ENCODE measurements at regions not wholly inside any gene's neighbourhood (a gene's known extent, or its start where the extent isn't known, plus 50 kb on each side); places are given as distances from the start of the nearest gene placed in this dataset.

DNA sequence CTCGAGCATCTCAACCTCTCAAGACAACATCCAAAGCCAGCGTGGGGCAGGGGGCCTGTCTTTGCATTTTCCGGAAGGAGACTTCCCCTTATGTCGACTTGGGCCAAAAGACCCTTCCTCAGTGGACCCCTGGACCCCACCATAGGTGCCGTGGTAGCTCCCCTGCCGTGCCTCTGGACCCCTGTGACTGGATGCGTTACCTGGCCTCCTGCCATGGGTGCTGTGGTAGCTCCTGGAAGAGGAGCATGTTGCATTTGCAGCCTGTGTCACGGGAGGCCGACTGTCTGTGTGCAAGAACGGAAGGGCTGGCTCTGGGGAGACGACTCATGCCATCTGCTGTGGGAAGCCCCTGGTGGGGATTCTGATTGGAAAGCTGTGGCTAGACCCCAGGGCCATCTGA, 130.1 kb downstream of the FOXL1 start:
- no peak for DNase-seq (ENCODE audit: low spot score)
- intact Hi-C loops (cut with DNase I) = no loop called here

DNA sequence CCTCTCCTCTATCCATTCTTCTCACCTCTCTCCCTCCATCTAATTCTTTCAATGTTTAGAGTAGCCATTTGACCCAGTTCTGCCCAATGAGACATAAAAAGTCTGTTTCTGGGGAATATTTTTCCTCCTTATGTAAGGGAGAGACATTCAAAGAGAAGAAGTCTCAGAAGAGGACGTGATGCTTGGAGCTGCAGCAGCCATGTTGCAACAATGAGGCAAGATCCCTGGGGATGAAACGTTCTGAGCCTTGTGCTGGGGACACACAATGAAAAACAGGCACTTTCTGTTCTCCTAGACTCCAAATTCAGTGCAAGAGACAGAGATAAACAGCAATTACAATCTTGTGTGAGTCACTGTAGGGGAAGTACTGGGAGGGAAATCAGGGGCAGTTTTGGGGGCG, 130.8 kb downstream of the FOXL1 start:
- intact Hi-C loops (cut with DNase I) = no loop called here

DNA sequence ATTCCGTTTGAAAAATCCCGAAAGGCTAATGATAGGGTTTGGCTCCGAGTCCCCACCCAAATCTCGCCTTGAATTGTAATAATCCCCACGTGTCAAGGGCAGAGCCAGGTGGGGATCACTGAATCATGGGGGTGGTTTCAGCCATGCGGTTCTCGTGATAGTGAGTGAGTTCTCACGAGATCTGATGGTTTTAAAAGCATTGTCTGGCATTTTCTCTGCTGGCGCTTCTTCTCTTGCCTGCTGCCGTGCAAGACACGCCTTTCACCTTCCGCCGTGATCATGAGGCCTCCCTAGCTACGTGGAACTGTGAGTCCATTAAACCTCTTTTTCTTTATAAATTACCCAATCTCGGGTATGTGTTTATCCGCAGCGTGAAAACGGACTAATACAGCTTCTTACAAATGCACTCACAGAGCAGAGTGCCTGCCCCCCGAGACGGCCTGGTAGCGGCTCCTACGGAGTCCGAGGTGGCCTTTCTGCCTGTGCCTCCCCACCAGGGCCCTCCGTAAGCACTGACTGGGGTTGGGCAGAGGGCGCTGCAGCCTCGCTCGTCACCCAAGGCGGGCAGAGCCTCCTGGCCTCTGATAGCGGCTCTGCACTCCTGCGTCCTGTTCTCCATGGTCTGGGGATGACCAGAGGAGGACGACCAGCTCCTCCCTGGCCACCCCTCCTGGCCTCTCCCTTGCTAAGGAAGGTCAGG, 131.7 kb downstream of the FOXL1 start:
- intact Hi-C loops (cut with DNase I) = no loop called here
- no peak for DNase-seq (ENCODE audit: low spot score)

More for the DNA sequence above, 130.8 kb downstream of the FOXL1 start:
- DNase-seq (ENCODE audit: low spot score) = no peak

DNA sequence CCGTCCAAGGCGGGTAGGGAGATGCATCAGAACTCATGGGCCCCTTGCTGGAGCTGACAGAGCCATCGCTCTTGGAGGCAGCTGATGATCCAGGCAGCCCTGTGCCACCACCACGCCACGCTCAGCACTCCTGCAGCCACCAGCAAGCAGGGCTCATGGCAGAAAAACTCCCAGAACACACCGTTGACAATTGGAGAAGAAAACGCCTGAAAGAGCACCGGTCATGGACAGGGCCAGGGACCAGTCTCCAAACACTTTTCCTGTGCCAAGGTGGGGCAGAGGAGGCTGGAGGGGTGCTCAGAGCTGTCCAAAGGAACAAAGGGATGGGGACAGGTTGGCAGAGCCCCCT, 132.2 kb downstream of the FOXL1 start:
- DNase-seq (ENCODE audit: low spot score) = peak; percentile 75
- intact Hi-C loops (cut with DNase I) = no loop called here

DNA sequence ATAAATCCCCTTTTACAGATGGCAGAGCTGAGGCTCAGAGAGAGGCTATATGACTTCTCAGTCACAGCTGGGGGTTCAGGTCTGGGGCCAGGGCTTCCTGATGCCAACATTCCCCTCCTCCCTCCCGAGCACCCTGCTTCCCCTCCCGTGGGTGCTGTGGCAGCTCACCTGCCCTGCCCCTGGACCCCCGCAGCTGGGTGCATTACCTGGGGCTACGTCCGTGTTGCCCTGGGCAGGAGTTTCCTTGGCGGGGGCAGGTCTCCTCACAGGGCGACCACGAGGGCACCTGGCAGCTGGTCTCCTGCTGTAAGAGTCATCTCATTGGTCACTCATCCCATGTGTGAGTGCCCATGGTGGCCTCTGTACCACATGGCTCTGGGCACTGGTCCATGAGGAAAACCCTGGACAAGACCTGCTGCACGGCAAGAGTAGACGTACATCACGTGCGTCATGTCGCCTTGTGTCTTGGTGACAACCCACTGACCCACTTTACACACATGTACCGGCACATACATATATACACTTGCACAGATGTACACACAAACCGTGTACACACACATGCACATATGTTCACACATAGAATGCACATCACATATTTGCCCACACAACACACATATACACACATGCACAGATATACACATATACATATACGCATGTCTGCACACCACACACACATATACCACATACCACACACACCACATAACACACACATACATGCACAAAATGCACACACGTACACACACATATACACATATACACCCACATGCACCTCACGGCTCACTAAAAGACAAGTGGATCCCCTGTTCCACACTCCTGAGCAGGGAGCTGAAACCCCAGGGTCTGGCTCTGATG, 134.0 kb downstream of the FOXL1 start:
- intact Hi-C loops (cut with DNase I) = no loop called here
- peak; percentile 31 for DNase-seq (ENCODE audit: low spot score)

DNA sequence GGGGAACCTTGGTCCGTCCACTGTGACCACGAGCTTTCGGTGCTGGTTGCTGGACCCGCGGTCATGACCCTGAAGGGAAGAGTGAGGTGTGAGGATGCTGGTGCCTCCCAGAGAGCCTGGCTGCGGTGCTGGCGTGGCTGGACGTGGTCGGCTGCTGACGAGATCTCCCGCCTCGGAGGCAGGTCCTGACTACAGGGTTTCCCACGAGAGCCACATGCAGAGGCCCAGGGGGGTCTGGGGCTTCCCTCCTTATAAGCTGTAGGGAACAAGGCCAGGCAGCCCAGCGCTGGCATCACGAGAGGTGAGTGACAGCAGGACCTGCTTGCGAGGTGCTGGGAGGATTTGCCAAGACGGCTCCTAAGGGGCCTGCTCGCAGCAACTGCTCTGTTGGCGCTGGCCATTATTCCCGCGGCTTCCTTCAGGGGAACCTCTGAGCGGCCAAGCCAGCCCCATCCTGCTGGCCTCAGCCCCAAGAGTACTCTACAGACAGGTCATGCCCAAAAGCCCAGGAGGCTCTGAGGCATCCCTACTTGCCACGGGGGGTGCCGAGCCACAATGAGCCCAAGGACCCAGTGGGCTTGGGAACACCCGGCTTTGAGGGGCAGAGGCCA, 134.8 kb downstream of the FOXL1 start:
- intact Hi-C loops (cut with DNase I) = no loop called here
- peak; percentile 80 for DNase-seq (ENCODE audit: low spot score)

DNA sequence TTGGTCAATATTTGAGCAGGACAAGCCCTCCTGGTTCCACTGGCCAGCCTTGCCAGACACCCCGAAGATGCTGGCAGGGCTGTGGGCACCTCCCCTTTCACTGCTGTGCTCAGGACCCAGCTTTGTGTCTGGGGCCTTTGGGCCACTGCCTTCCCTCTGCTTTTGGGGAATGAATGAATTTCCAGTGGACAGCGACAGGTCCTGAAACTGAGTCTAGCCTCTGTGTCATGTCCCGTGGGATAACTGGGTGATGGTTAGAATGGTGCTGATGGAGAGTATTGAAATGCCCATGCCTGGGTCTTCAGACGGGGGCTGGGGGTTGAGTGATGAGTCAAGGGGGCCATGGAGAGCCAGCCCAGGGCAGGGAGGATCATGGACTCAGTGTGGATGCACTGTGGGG, 135.8 kb downstream of the FOXL1 start:
- no peak for DNase-seq (ENCODE audit: low spot score)

DNA sequence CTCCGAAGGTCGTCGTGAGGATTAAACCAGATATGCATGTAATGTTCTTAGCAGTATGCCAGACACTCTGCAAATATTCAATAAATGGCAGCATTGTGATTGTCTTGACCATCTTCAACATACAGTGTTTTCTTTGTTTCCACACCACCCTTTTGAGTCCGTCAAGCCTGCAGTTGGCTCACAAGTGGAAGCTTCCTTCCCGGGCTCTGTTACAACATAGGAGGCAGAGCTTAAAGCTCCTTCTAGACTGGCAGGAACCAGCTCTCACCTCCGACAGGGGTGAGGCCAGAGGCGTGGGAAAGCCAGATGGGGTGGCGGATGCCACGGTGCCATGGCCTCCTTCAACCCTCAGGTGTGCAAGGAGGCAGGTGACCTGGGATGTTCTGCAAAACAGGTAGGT, 138.3 kb downstream of the FOXL1 start:
- intact Hi-C loops (cut with DNase I) = no loop called here
- DNase-seq (ENCODE audit: low spot score) = no peak

More for the DNA sequence above, 135.8 kb downstream of the FOXL1 start:
- intact Hi-C loops (cut with DNase I) = no loop called here

DNA sequence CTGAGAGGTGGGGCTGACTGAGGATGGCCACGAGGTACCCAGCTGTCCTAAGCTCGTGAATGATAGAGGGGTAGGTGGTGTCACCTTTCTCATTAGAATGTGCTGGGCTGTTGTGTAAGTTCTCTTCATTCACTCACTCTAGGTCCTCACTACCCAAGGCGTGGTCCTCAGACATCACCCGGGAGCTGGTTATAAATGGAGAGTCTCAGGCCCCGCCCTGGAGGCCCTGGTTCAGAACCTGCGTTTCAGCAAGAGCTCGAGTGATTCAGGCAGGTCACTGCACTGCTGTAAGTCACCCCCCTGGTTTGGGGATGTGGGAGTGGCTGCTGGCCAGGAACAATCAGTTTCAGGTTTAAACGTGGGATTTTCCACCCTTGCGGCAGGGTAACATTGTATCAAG, 139.8 kb downstream of the FOXL1 start:
- no peak for DNase-seq (ENCODE audit: low spot score)
- intact Hi-C loops (cut with DNase I) = no loop called here

DNA sequence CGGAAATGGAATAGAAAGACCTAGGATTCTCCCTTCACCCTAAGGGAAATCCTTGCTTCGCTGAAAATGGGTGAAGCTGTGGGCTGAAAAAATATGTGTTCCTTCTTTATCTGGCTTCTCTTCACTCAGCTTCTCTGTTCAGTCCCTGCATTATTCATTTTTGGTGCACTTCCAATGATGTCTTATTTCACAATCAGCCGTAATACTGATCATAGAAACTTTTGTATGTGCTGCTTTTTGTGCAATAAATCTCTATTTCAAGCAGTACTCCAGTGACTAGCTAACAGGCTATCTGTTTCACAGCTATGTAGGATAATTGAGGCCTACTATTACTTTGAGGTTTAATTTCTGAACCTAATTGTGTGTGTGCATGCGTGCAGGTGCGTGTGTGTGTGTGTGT, 144.6 kb downstream of the FOXL1 start:
- intact Hi-C loops (cut with DNase I) = loop anchor here in 1 of 2 donors (2.0 kb wide), 1 partner anchor 48 kb away; no protein-coding TSS in a partner anchor
- no peak for DNase-seq (ENCODE audit: low spot score)

DNA sequence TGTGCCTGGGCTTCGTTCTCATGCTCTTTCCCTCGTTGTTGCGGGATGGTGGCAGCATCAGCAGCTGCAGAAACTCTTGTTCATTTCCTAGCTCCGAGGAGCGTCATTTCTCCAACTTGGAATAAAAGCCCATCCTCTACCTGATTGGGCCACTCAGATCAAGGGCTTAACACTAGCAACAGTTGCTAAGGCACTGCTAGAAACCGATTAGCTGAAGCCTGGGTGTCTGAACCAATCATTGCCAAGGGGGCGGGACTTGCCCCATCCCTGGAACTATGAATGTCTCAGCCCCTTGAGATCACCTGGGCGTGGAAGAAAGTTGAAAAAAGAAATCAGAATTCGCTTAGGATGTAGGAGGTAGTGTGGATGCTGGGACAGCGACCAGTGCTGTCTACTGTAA, 145.3 kb downstream of the FOXL1 start:
- intact Hi-C loops (cut with DNase I) = loop anchor here in 1 of 2 donors (2.0 kb wide), 1 partner anchor 47 kb away; no protein-coding TSS in a partner anchor
- DNase-seq (ENCODE audit: low spot score) = peak; percentile 5

DNA sequence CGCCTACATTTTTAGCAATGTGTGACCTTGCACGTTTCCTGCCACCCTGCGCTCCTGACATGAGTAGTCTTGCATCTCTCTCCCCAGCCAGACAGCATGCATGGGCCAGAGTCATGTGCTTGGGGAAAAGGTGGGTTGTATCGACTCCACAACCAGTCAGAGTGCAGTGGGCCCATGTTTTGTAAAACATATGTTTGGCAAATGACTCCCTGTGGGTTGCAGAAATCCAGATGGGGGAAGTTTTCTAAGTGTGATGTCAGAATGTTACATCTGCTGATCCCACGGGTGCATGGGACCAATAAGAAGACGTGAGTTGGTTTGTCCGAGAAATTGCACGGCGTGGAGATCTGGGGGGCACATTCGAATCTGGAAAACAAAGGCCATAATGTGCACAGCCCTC, 147.1 kb downstream of the FOXL1 start:
- peak; percentile 14 for DNase-seq (ENCODE audit: low spot score)
- intact Hi-C loops (cut with DNase I) = no loop called here

DNA sequence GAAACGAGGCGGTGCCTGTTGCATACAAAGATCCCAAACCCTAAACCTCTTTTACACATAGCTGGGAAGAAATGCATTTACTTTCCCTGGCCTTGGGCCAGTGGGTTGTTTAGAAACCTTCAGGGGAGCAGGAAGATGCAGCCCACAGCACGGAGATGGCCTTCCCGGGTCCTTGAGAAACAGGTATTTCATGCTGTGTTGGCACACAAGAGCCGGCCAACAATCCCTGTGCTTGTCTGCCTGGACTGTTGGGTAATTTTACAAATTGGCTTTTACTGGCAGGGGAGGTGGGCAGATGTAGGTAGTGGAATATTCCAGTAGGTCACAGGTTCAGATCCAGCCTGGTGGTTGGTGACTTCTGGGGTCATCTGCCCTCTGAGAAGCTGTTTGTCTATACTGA, 148.0 kb downstream of the FOXL1 start:
- intact Hi-C loops (cut with DNase I) = no loop called here
- DNase-seq (ENCODE audit: low spot score) = peak; percentile 23

DNA sequence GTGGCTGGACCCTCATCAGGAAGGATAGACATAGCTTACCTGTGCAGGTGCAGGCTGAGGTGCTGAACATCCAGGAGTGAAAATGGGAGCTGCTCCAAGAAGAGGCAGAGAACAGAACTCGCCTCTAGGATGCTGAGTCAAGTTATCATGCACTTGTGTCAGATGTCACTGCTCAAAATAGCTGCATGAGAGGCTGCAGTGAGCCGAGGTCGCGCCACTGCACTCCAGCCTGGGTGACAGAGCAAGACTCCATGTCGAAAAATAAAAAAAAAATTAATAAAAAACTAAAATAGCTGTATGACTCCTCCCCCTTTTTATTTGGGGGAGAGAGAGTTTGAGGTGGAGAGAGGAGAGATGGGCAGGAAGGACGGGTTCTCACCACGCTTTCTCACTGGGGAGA, 148.8 kb downstream of the FOXL1 start:
- no peak for DNase-seq (ENCODE audit: low spot score)
- intact Hi-C loops (cut with DNase I) = no loop called here

DNA sequence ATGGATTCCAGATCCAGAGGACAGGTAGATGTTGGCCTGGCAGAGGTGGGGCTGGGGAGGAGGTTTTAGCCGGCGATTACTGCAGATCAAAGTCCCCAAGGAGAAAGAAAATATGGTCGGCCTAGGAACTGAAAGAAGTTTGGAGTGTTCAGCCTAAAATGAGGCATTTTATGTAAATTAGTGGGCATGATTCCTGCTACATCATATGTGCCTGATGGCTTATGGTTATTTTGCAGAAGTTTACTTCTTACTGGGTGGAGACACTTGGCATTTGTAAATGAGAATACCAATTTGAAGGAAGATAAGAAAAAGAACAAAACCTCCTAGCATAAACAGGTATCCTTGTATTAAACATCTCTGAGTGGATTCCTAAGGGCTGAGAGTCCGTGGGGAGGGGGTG, 149.3 kb downstream of the FOXL1 start:
- intact Hi-C loops (cut with DNase I) = no loop called here
- peak; percentile 7 for DNase-seq (ENCODE audit: low spot score)

DNA sequence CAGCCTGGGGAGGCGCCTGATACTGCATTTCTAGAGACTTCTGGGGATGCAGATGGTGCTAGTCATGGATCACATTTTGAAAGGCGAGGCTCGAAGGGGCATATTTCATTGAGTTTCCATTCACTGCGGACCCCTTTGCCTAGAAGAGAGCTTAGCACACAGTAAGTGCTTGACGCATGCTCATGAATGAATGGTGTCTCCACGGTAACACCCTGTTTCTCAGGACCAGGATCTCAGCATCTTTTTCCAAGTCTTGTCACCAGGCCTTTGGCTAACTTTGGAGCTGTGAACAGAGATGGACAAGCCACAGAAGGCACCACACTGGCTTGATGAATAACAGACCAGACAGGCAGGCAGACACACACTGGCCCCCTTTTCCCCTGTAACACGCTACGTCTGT, 151.3 kb downstream of the FOXL1 start:
- intact Hi-C loops (cut with DNase I) = no loop called here
- DNase-seq (ENCODE audit: low spot score) = no peak

DNA sequence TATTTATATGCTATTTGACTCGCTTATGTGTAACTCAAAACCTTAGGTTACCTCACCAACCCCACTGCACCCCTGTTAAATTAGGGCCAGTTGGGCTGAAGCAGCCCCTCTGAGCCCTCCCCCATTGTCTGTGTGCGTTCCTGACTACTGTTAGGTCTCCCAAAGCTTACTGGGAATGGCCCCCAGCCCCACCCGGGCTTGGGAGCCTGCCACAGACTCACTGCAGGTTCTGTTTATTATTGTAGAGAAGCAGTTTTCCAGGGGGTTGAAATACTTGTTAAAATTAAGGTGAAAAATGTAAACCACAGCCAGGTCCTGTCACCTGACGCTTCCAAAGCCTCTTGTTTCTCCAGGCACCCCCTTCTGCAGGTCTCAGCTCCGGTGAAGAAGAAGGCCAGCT, 151.7 kb downstream of the FOXL1 start:
- intact Hi-C loops (cut with DNase I) = no loop called here
- peak; percentile 52 for DNase-seq (ENCODE audit: low spot score)

DNA sequence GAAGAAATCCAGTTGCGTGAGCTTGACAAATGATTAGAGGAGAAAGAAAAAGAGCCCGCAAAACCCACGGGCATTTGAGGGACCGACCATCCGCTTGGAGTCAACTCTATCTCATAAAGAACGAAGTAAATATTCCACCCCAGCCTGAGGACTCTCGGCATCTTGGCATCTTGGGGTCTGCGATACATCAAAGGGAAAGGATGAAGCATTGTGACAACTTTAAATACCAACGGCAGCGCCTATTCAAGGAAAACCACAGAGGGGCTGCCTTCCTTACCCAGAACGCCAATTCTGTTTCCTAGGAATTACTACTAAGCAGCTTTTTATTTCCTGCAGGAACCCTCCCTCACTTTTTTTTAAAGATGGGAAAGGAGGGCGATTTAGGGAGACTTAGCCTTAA, 152.2 kb downstream of the FOXL1 start:
- intact Hi-C loops (cut with DNase I) = no loop called here
- peak; percentile 5 for DNase-seq (ENCODE audit: low spot score)

DNA sequence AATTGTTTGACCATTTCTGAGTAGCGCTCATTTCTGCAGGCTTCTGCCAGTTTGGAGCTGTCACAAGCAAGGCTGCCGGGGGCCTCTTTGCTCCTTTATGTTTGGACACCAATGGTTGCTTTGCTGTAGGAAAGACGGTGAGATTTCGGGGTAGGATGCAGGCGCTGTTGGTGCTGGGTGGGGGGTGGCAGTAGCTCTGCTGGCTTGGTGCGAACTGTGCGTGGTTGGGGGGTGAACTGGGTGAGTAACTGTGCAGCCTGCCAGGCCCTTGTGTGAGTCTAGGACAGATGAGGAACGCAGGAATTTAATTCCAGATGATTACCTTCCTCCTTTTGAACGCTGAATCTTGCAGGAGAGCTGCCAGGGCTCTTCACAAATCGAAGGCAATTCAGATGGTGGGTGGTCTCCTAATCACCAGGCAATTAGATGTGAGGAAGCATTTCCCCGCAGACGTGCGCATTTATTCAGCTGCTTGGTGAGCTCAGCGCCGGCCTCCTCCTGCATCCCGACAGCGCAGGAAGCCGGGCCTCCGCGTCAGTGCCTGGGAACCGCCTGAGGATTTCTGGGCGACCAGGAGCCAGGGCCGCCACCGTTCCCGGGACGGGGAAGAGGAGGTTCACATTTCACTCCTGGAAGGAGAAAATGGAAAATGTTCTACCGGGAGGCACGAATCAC, 154.4 kb downstream of the FOXL1 start:
- intact Hi-C loops (cut with DNase I) = no loop called here
- DNase-seq (ENCODE audit: low spot score) = peak; percentile 72
